GM12878 (cell line): ENCODE measurements at regions not wholly inside any gene's neighbourhood (a gene's known extent, or its start where the extent isn't known, plus 50 kb on each side); places are given as distances from the start of the nearest gene placed in this dataset.

Experiments
- BRCA1 ChIP-seq: IDR thresholded peaks from 2 replicates; pipeline ENCODE4 v1.6.1; 2011; ENCODE audit warnings: low read depth, low read length, improper control_type of control experiment
- CEBPB ChIP-seq, 2 experiments: fragments of 150-350 bp in 1 of 2; IDR thresholded peaks; 2 replicates each; pipeline ENCODE4 v1.6.1; 2012 to 2014; ENCODE audit warnings: low read depth in 2 of 2, low read length in 2 of 2, borderline replicate concordance in 1 of 2, inconsistent platforms in 1 of 2
- EZH2 ChIP-seq: IDR thresholded peaks from 2 replicates; pipeline ENCODE4 v1.6.1; 2012; ENCODE audit warnings: low read depth, mild to moderate bottlenecking, control low read depth, inconsistent platforms, low read length, borderline replicate concordance; ENCODE audit not compliant: control insufficient read depth
- NR2C2 ChIP-seq: IDR thresholded peaks from 2 replicates; pipeline ENCODE4 v1.6.1; 2011; ENCODE audit warnings: borderline replicate concordance, low read depth; ENCODE audit not compliant: control insufficient read depth, insufficient read length
- POLR2A ChIP-seq: IDR thresholded peaks from 2 replicates; pipeline ENCODE4 v1.6.1; 2011; ENCODE audit warnings: low read depth, mild to moderate bottlenecking, low read length
- REST ChIP-seq: IDR thresholded peaks from 2 replicates; pipeline ENCODE4 v1.6.1; 2012; ENCODE audit warnings: mild to moderate bottlenecking, low read depth, low read length
- SPI1 ChIP-seq: IDR thresholded peaks from 2 replicates; pipeline ENCODE4 v1.6.1; 2011; ENCODE audit warnings: low read depth, mild to moderate bottlenecking, low read length, moderate library complexity, borderline replicate concordance; ENCODE audit not compliant: insufficient read depth

GRCh38 chr10:5588603-5589002, 63.8 kb downstream of the CALML3 start:
- TF ChIP-seq POLR2A (no peak), REST (no peak), CEBPB (IDR thresholded peaks at IDR 0.05; ENCODE audit: borderline replicate concordance in 1 of 2, low read depth in 2 of 2, low read length in 2 of 2) (no peak), BRCA1 (no peak), EZH2 (no peak), NR2C2 (no peak), SPI1 (no peak)
